Astrocyte of the spinal cord (primary cell): ENCODE measurements at regions not wholly inside any gene's neighbourhood (a gene's known extent, or its start where the extent isn't known, plus 50 kb on each side); places are given as distances from the start of the nearest gene placed in this dataset.
"Not testable (repeated sequence)": the region's sequence is repeated elsewhere in the genome, so short reads cannot be mapped to it uniquely, and the experiment has no call there.

Source experiments
- DNase-seq: peaks from one replicate; pipeline ENCODE4 v3.0.0; 2011; ENCODE audit warnings: low read depth, low spot score
- H3K4me3 ChIP-seq: 2 replicates; pipeline ENCODE4 v1.5.1; 2011; ENCODE audit warnings: low read depth, mild to moderate bottlenecking, low read length, moderate library complexity
- in situ Hi-C: cut with HindIII; loops from 2 replicates; pipeline ENCODE4 v1.10.0; 2017; ENCODE audit warnings: low sequenced_read_pairs
- TF ChIP-seq, protein P1 (sequence below): IDR thresholded peaks from 2 replicates; pipeline ENCODE4 v1.5.1; 2012; ENCODE audit warnings: low read depth, mild to moderate bottlenecking, low read length, inconsistent platforms

DNA sequence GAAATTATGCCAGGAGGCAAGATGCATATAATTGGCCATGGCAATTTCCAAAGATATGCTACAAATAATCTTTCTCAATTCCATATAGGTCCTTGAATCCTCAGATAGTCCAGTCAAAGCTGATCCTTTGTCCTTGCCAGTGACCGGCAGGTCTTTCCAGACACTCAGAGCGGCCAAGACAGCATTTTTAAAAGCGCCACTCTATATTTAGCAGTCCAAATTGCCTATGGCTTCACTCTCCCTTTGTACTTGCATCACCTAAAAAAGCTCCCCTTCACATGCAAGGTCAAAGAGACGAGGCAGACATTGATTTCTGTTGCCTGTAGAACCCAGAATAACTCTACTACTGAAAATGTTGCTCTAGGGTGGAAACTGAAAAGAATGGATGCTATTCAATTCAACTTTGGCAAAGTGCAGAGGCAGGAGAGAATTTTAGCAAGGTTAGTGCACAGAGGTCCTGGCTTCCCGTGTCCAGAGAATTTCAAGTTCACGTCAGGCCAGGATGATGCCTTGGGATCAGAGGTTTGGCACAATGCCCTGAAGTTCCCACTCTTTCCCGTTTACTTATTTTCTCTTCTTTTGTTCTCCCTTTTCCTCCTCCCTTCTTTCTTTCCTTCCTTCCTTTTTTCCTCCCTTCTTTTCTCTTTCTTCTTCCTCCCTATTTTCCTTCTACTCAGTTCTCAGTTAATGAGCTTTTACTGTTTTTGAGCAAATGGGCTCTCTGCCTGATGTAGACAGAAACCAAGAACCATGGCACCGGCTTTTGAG lies 108.5 kb downstream of the KCNK1 start:
- no peak for DNase-seq
- TF ChIP-seq, protein P1, sequence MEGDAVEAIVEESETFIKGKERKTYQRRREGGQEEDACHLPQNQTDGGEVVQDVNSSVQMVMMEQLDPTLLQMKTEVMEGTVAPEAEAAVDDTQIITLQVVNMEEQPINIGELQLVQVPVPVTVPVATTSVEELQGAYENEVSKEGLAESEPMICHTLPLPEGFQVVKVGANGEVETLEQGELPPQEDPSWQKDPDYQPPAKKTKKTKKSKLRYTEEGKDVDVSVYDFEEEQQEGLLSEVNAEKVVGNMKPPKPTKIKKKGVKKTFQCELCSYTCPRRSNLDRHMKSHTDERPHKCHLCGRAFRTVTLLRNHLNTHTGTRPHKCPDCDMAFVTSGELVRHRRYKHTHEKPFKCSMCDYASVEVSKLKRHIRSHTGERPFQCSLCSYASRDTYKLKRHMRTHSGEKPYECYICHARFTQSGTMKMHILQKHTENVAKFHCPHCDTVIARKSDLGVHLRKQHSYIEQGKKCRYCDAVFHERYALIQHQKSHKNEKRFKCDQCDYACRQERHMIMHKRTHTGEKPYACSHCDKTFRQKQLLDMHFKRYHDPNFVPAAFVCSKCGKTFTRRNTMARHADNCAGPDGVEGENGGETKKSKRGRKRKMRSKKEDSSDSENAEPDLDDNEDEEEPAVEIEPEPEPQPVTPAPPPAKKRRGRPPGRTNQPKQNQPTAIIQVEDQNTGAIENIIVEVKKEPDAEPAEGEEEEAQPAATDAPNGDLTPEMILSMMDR = no peak
- in situ Hi-C loops = no loop called here

DNA sequence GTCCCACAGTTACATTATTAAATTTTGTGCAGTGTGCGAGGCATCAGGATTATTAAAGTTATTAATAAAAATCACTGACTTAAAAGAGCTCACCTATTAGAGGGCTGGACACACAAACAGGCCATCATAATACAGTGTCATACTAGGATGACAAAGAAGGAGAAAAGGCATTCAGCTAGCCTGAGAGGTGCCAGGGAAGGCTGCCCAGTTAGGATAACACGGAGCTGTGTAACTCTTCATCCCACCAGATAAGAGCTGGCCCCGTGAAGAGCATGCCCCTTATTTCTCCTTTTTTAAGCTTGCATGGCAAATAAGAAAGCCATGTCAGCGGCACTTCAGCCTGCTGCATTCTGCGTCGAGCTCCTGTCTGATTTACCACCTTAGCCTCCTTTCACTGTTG lies 109.5 kb downstream of the KCNK1 start:
- in situ Hi-C loops = no loop called here

More for the DNA sequence above, 108.5 kb downstream of the KCNK1 start:
- H3K4me3 ChIP-seq = no peak overlapping the region

DNA sequence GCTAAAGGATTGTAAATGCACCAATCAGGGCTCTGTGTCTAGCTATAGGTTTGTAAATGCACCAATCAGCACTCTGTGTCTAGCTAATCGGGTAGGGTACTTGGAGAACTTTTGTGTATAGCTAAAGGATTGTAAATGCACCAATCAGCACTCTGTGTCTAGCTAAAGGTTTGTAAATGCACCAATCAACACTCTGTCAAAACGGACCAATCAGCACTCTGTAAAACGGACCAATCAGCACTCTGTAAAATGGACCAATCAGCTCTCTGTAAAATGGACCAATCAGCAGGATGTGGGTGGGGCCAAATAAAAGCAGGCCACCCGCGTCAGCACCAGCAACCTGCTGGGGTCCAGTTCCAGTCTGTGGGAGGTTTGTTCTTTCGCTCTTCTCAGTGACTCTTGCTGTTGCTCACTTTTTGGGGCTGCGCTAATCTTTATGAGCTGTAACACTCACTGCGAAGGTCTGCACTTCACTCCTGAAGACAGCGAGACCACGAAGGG lies 110.3 kb downstream of the KCNK1 start:
- in situ Hi-C loops, H3K4me3 ChIP-seq, DNase-seq: not testable (repeated sequence)

More for the DNA sequence above, 109.5 kb downstream of the KCNK1 start:
- TF ChIP-seq, protein P1 = no peak
- no peak overlapping the region for H3K4me3 ChIP-seq
- no peak for DNase-seq

DNA sequence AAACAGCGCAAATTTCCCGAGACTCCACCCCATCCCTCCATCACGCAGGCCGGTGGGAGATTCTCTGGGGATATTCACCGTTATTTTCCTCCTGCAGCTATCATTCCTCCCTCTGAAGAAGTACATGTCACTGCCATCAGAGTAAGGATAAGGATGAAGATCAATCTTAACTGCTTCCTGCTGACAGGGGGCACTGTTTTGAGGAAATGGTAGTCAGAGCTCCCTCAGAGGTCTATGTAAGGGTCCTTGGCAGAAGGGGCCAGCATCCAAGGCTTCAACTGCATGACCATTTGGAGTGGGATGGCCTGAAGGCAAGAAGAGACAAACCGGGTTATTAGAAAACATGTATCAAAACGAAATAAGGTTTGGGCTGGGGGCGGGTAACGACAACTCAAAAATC lies 111.5 kb downstream of the KCNK1 start:
- TF ChIP-seq, protein P1 = no peak
- no peak overlapping the region for H3K4me3 ChIP-seq
- no peak for DNase-seq
- in situ Hi-C loops = no loop called here

DNA sequence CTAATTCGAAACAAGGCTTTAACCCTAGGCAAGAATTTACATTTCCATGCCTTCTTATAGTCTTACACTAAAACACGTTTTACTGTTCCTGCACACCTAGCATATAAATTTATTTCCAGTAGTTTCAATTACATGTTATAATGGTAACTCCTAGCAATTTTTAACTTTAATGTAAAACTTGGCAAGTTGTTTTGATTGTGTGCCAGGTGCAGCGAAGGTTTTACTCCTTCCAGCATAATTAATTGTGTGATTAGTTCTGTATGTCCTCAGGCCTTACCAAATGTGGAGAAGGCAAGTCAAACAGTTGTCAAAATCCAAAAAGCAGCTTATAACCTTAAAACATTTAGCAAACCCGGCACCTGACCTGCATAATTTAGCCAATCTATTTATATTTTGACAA lies 114.8 kb downstream of the KCNK1 start:
- no peak for DNase-seq
- H3K4me3 ChIP-seq = no peak overlapping the region
- TF ChIP-seq, protein P1 = no peak
- in situ Hi-C loops = no loop called here

DNA sequence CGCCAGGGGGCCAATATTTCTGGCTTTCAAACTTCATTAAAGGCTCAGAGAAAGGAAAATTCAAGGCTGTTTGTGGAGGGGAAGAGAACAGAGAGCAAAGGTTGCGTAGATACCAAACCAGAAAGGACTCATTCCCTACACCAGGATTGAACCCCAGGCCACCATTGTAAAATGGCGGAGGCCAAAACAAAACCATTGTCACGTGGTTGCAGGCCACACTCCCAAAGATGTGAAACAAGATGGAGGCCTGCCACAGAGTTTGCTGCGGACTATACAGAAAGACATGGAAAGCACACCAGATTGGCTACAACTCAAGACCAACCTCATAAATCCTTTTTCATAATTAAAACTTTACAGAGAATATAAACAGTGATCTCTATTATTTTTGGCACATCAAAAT lies 116.5 kb downstream of the KCNK1 start:
- in situ Hi-C loops = no loop called here
- TF ChIP-seq, protein P1 = no peak
- no peak for DNase-seq
- H3K4me3 ChIP-seq = no peak overlapping the region

DNA sequence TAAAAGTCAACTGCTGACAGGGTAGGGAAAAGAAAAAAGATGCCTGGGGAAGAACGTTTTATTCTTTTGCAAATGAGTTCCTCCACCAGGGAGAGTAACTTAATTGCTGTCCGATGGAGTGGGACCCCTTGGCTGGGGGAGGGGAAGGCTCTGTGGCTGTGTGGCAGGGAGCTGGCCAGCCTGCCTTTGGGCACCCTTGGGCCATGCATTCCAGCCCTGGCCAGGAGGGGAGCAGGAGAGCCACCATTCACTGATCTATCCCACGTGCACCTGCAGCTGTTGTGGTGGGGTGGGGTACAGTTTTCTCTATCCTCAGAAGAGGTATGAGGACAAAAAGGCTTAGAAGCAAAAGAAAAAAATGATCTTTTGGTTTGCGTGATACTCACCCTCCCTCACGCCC lies 116.9 kb downstream of the KCNK1 start:
- in situ Hi-C loops = no loop called here
- H3K4me3 ChIP-seq = no peak overlapping the region
- DNase-seq = no peak
- TF ChIP-seq, protein P1 = no peak
